NCI-H1048 (cell line): ENCODE measurements at regions not wholly inside any gene's neighbourhood (a gene's known extent, or its start where the extent isn't known, plus 50 kb on each side); places are given as distances from the start of the nearest gene placed in this dataset.

Source experiments
- DNase-seq: peaks from one replicate; lab custom pipeline; 2025; lab: John Stamatoyannopoulos, UW

DNA sequence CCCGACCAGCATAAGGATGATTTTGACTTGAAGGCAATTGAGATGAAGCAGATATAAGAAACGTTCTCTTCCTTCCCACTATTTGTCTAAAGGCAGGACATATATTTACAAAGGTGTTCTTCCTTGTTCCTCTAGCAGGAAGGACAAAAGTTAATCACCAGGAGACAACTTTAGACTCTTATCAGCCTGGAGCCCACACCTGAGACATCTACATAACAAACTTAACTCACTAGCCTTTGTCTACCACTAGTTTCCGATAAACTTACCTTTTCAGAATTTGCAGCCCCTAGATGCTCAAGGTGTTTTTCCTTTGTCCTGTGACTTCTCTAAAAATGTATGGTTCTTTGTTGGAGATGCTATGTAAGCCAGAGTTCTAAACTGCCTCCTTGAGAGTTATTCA lies 1047.8 kb upstream of the NXPH2 start:
- DNase-seq: no peak

DNA sequence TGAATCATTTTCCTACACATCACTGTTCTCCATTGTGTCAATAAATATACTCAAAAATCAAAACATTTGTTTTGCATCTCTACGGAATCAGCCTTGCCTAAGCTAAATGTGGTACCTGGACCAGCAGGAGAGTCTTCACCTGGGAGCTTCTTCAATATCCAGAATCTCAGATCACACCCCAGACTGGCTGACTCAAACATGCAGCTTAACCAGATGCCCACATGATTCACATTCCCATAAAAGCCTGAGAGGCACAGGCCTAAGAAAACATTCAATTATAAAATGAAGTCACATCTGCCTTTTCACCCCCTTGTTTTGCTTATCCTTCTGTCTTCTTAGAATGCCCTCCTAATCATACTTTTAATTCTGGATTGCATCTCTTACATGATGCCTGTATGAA lies 1045.5 kb upstream of the NXPH2 start:
- no peak for DNase-seq

DNA sequence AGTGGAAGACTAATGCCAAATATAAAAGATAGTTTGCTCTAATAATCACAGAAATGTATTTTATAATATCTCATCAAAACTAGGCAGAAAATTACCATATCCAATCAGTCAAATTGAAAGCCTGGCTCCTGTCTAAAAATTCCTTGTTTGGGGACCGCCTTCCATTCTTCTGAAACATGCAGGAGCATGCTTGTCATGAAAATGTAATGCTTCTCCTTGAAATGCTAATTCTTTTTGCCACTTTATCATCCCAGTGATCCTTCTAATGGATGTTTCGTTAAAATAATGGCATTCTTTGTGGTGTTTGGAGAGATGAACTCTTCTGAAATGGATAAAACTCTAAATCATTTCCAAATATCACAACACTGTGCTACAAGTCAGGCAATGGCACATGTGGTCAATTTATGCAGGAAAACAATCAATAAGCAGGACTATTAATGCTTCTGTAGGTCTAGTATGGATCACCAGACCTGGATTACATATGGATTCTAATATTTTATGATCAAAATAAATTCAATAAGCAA lies 1039.1 kb upstream of the NXPH2 start:
- no peak for DNase-seq

DNA sequence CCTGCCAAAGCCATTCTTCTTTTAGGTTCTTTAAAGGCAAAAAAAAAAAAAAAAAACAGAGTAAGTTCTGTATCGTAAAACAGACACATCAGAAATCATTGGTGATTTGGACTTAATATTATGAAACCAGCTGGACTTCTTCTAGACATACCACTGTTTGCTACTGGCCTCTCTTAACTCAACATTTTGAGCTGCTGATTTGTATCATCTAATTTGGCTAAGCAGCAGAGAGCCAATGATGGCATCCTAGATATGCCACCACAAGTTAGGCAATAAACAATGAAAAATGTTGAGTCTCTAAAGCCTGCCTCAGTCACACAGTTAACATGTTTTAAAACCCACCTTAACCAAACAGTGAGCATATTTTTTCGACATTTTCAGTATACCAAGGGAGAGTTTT lies 1034.3 kb upstream of the NXPH2 start:
- DNase-seq: no peak

DNA sequence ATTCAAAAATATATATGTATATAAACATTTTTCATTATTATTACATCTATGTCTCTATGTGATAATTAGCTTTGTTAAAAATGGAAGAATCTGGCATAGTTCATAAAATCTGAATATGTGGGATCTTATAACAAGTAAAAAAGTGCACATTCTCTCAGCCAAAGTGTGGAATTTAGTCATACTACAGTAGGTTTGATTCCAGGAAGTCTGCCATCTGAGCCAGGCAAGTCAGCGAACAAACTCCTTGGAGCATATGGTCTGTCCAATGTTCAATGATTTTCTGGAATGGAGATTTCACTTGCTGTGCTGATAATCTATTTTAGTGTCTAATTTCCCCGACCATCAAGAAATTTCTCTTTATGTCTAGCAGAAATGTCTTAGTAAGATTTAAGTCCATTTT lies 1033.2 kb upstream of the NXPH2 start:
- DNase-seq: no peak

DNA sequence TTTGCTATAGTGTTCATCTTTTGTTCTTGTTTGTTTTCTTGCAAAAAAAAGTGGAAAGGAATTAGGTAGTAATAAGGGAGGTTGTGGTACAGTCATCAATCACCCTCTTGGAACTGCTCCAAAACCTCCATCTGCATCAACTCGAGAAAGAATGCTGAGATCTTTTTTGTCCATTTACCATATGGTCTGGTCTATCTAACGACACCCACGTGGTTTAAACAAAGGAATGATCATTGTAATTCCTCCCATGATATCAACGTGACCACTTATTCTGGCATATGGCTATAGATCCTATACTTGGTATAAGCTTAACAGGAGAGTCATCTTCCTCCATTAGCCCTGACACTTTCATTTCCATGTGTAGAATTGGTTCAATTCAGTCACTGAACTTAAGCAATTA lies 1025.3 kb upstream of the NXPH2 start:
- DNase-seq: no peak

DNA sequence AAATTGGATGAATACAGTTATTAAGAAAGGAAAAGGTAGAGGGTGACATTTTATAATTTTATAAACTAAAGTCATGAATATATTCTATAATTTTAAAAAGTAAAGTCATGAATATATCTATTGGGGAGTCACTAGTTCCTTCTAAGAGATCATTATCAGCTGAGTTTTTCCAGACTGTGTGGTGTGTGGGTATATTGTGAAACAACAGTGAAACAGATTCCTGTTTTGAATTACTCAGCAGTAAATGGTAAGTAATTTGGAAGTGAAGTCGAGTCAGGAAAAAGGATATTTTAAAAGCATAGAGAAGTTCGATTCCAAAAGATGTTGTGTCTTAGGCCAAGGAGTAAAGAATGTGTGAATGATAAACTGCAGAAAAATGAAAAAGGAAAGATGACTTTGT lies 1018.2 kb upstream of the NXPH2 start:
- no peak for DNase-seq

DNA sequence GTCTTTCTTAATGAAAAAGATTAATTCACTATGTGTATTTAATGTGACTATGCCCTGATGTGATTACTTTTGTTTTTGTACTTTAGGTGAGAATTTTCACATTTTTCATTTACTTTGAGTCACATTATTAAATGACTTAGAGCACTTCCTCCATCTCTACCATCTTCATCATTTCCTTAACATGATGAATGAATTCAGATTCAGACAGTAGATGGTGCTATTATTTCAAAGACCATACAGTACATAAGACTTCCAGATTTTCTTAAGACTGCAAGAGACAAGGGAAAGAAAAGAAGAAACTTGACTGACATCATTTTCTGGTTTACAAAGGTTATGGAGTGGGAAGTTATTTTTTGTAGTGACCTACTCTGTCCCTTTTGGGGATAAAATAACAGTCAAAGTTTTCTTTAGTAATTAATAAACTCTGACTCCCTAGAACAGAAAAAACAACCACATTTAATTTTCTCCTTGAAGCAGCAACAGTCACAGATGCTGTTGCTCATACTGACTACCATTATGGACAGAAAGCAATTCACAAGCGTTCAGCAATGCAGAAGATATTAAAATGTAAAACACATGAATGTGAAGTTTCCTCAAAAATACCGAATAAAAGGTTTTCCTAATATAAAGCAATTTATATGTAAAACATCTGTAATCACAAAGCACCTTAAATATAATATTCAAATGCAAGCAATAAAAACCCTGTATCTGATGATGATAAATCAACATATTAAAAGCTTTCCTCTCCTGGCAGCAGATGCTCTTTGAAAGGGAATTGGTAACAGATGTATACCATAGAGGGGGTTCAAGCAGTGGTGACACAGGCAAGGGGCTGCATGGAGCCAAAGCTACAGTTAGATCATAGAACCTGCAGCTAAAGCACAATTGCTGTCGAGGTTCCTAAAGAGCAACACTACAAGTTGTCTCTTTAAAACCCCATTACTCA lies 1010.9 kb upstream of the NXPH2 start:
- no peak for DNase-seq

DNA sequence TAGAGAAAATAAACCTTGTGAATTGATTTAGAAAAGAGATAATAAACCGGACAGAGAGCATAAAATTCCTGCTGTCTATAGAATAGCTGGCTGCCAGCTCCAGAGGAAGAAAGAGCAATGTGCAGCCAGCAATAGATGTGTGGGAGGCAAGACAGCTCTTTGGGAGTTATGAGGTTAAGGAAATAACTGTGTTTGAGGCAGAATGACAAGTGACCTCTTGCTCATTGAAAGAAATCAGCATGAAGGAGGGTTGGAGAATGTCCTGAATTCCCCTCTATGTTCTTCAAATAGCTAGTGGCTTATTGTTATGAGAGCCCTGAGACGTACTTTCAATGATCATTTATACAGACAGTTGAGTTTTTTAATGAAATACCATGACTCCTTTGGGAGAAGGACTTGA lies 1009.9 kb upstream of the NXPH2 start:
- no peak for DNase-seq

DNA sequence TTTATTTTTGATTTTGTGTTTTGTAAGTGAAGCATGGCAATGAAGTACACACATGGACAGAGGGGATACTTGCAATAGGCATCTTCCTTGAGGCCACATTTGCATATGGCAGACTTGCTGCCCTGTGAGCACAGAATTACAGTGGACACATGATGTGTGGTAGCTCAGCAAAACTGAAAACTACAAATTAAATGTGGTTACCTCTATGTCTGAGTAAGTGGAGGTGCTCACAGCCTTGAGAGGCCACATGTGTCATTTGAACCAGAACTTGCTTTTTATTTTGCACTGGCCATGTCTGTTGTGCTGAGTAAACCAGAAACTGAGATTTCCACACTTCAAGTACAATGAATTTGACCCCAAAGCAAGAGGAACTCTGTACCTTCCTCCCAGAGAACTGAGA lies 998.5 kb upstream of the NXPH2 start:
- no peak for DNase-seq

DNA sequence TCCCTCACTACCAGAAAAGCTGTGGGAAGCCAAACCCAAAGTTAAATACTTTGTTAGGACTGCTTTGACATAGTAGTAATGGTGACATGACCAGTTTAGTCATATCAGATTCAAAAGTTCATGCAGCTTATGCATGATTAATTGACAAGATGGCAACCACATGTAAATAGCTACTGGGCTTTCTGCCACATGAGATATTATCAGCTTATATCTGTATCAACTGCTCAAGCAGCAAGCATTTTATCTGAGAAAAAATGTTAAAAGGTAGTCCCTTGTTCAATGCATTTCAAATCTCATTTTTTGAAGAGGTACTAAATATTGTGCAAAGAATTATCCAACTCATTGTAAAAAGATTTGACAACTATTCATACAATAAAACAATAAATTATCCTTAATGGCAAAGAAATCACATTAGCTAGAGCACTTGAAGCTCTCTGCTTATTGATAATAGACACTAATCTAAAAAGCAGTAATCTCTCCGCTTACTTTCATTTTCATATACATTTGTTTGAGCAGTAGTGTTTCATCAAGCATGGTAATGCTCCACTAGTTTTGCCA lies 993.6 kb upstream of the NXPH2 start:
- no peak for DNase-seq

DNA sequence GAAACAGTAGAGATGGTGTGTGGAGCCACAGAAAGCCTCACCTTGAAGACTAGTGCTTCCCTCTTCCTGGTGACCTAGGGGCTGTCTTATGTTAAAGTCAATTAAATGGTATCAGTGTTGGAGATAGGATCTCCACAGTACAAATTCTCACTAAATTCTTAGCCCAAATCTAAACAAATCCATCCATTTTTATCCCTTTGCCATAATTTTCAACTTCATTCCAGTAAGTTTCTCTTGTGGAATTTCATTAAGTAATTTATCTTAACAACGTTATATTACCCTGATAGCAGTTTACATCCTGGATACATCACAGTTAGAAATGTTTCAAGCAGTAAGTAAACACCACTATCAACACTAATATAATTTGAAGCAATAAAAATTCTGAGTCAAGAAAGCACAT lies 989.4 kb upstream of the NXPH2 start:
- DNase-seq: no peak

DNA sequence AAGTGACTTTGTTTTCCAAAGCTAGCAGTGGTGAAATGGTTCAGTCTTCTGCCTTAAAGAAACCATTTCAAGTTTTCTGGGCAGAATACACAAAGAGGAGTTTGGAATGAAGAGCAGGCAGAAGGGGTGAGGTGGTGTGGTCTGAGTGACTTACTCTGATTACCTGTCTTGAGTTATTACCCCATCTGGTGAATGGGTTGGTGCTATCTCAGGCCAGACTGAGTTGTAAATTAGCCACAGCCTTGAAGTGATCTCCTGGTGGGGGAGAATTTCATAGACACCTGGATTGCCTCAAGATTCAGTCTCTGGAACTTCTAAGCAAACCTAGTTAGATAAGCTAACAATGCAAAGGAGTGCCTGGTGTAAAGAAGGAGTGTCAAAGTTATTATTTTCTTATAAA lies 983.5 kb upstream of the NXPH2 start:
- no peak for DNase-seq

DNA sequence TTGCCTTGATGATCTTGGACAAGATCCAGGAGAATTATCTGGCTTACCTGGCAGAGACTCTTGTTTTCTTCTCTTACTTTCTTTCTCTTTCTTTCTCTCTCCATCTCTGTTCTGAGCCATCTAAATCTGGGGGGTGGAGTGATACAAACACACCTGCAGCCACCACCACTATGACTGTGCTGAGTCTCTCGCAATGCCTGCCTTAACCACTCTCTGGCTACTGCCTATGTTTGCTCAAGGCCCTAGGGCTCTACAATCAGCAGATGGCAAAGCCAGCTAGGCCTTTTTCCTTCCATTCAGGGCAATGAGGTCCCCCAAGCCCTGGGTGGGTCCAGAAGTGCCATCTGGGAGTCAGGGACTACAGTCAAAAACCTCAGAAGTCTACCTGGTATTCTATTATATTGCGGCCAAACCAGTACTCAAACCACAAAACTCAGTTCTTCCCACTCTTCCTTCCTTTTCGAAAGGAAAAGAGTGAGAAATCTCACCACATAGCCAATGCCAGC lies 978.9 kb upstream of the NXPH2 start:
- DNase-seq: no peak

DNA sequence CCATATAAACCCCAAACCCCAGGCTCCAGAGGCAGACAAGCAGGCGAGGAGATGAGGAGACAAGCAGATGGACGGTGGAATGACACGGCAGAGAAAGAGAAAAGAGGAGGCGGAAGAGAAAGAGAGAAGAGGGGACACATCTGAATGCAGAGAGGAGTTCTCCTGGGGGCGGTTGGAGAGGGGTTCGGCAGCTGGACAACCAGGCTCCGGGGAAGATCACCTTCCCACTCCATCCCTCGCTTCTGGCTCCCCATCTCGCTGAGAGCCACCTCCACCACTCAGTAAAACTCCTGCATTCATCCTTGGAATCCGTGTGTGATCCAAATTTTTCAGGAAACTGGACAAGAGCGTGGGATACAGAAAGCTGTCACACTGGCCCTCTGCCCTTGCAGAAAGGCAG lies 966.7 kb upstream of the NXPH2 start:
- no peak for DNase-seq

DNA sequence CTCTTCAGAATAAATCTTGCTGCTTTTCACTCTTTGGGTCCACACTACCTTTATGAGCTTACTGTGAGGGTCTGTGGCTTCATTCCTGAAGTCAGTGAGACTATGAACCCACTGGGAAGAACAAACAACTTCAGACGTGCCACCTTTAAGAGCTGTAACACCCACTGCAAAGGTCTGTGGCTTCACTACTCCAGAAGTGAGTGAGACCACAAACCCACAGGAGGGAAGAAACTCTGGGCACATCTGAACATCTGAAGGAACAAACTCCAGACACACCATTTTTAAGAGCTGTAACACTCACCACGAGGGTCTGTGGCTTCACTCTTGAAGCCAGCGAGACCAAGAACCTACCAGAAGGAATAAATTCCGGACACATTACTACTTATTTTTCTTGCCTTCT lies 964.1 kb upstream of the NXPH2 start:
- no peak for DNase-seq

DNA sequence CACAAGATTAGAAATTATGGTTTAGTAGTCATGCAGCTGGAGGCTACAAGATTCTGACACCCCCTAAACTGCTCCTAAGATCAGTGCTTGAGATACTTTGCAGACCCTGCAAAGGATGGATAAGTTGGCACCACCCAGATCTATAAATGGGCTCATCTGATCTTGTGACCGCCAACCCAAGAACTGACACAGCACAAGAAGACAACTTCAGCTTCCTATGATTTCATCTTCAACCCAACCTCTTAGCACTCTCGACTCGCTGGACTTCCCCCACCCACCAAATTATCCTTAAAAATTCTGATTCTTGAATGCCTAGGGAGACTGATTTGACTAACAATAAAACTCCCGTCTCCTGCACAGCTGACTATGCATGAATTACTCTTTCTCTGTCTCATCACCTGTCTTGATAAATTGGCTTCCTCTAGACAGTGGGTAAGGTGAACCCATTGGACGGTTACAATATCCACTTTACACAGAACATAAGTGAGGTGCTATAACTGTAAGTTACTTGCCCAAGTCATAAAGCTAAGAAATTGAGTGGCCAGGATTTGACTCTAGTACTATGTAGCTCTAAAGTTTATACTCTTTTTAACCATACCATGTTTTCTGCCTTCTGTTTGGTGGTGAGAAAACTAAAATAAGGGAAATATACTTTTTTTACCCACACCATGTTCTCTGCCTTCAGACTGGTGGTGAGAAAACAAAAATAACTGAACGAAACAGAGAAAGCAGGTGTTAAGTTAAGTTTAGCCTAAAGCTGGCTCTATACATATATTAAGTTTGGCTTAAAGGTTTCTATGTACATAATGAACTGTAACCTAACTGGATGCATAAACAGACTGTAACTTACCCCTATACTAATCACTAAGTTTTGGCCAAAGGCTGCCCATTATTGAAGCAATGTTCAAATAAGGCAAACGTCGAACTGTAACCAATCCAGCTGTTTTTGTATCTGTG lies 962.3 kb upstream of the NXPH2 start:
- no peak for DNase-seq

DNA sequence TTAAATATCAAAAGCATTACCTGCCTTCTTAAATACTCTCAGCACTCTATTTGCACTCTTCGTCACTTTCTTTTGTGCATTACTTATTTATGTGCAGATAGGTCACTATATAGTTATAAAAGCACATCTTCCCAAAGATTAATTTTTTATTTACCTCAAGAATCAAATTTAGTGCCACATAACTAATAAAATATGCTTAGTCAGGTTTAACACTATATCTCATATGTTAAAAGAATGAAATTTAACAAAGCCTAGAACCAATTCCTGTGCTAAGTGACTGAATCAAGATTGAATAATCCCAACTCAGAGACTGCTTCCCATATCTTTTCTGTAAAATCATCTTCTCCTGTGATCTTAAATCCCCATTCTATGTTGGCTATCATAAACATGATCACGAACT lies 957.5 kb upstream of the NXPH2 start:
- DNase-seq: no peak

DNA sequence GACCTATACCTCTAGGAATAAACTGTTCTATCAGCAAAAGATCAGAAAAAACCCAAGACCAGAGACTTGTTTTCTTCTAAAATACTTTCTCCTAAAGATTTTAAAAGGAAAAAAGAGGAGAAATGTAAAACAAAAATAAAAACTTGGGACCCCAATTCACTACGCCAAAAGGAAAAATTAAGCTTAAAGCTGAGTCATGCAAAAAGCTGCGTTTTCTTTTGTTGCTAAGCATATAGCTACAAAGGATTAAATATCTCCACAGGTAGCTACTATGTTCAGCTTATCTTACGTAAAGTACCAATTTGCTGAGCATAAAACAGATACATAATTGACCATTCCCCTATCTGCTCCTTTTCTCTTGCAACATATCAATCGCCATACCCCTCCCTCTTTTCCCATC lies 950.0 kb upstream of the NXPH2 start:
- no peak for DNase-seq

DNA sequence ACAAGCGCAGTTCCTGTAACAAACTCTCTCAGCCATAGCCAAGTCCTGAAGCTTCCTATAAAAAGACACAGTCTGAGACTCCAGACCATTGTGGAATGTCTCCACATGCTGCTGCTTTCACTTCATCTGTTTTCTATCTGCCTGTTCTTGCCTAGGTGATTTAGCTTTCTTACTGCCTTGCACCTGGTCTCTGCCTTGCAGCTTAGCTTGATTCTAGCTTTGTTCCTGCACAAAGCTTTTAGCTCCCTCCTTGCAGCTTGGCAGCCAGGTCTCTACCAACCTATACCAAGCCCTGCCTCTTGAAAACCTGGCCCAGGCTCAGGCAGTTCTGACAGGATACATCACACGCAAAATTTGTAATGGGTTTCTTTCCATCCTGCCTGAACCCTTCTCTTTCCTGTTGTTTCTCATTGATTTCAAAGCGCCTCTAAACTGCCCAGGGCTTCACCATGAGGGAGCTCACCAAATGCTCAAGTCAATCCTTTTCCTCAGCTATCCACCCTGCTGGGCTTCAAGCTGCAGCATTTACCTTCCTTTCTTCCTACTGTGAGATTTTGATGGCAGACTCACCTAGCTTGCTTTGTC lies 941.3 kb upstream of the NXPH2 start:
- DNase-seq: no peak

DNA sequence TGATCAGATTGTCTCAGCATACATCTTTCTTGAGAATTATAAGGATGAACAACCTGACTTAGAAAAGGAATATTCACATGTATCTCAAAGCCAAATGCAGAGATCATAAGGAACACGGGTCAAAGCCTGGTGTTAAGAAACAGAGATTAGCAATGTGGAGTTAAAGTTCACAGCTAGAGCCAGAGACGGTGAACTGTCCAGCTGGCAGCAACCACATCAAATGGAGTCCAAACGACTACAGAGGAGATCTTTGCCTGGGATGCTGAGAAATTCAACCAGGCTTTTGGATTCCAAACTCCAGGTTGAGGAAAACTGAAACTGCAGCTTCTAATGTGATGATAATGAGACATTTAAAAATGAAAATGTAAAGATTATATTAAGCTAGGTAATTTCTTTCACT lies 939.9 kb upstream of the NXPH2 start:
- DNase-seq: no peak

DNA sequence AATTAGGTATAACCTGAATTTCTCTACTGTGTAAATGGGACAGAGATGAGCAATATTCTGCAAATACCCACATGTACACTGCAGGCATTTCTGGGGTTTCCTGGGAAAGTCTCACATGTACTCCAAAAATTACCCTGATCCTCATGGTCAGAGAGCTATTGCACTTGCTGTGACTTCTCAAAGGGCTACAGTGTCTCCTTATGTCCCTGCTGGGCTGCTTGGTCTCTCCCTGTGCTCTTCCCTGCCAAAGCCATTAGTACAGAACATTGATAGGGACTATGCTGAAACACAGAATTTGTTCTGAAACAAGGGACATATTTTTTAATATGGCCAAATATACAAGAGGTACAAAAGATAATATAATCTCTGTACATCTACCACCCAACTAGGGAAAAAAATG lies 924.4 kb upstream of the NXPH2 start:
- no peak for DNase-seq
